H9 (cell line): ENCODE measurements at regions not wholly inside any gene's neighbourhood (a gene's known extent, or its start where the extent isn't known, plus 50 kb on each side); places are given as distances from the start of the nearest gene placed in this dataset.

Experiments
- DNase-seq: peaks from one replicate; pipeline ENCODE4 v3.0.0-alpha.2; 2017
- H2AFZ ChIP-seq: one replicate; pipeline ENCODE4 v1.6.1; 2013; ENCODE audit warnings: mild to moderate bottlenecking, low read length, control low read depth, moderate library complexity
- H2AK5ac ChIP-seq: 2 replicates; pipeline ENCODE4 v1.6.1; 2013; ENCODE audit warnings: low read length, control low read depth, mixed read lengths; ENCODE audit not compliant: insufficient read length
- H2BK120ac ChIP-seq: one replicate; pipeline ENCODE4 v1.6.1; 2013; ENCODE audit warnings: low read depth, mild to moderate bottlenecking, low read length, control low read depth, inconsistent platforms; ENCODE audit not compliant: poor library complexity, severe bottlenecking
- H2BK12ac ChIP-seq: 2 replicates; pipeline ENCODE4 v1.6.1; 2013; ENCODE audit warnings: low read length, control low read depth, mixed read lengths, low read depth; ENCODE audit not compliant: insufficient read length
- H2BK15ac ChIP-seq: 2 replicates; pipeline ENCODE4 v1.6.1; 2013; ENCODE audit warnings: low read depth, low read length, control low read depth
- H2BK20ac ChIP-seq: one replicate; pipeline ENCODE4 v1.6.1; 2013; ENCODE audit warnings: low read depth, mild to moderate bottlenecking, low read length, control low read depth, inconsistent platforms; ENCODE audit not compliant: poor library complexity, severe bottlenecking
- H2BK5ac ChIP-seq: 2 replicates; pipeline ENCODE4 v1.6.1; 2013; ENCODE audit warnings: low read length, control low read depth, mixed read lengths; ENCODE audit not compliant: insufficient read length
- H3K14ac ChIP-seq: 2 replicates; pipeline ENCODE4 v1.6.1; 2013; ENCODE audit warnings: low read length, control low read depth; ENCODE audit not compliant: insufficient read depth
- H3K18ac ChIP-seq: 2 replicates; pipeline ENCODE4 v1.6.1; 2013; ENCODE audit warnings: low read depth, mild to moderate bottlenecking, mixed read lengths, low read length, control low read depth; ENCODE audit not compliant: insufficient read length
- H3K23ac ChIP-seq: 2 replicates; pipeline ENCODE4 v1.6.1; 2013; ENCODE audit warnings: low read length, control low read depth, mixed read lengths, low read depth; ENCODE audit not compliant: insufficient read length
- H3K23me2 ChIP-seq: 2 replicates; pipeline ENCODE4 v1.6.1; 2013; ENCODE audit warnings: low read depth, mild to moderate bottlenecking, mixed read lengths, low read length, control low read depth; ENCODE audit not compliant: insufficient read length, poor library complexity, severe bottlenecking
- H3K27ac ChIP-seq: 2 replicates; pipeline ENCODE4 v1.5.1; 2013; ENCODE audit warnings: low read length, control low read depth, mixed read lengths, low read depth; ENCODE audit not compliant: insufficient read length
- H3K27me3 ChIP-seq: 2 replicates; pipeline ENCODE4 v1.6.1; 2013; ENCODE audit warnings: low read length, control low read depth, inconsistent platforms; ENCODE audit not compliant: insufficient read depth
- H3K4ac ChIP-seq: 2 replicates; pipeline ENCODE4 v1.6.1; 2013; ENCODE audit warnings: low read depth, mild to moderate bottlenecking, control low read depth, inconsistent platforms, low read length, moderate library complexity
- H3K4me1 ChIP-seq: 2 replicates; pipeline ENCODE4 v1.6.1; 2013; ENCODE audit warnings: low read length, control low read depth, inconsistent platforms; ENCODE audit not compliant: insufficient read depth
- H3K4me2 ChIP-seq: 2 replicates; pipeline ENCODE4 v1.6.1; 2013; ENCODE audit warnings: low read length, control low read depth, mixed read lengths; ENCODE audit not compliant: insufficient read length, insufficient read depth
- H3K56ac ChIP-seq: 2 replicates; pipeline ENCODE4 v1.6.1; 2013; ENCODE audit warnings: low read depth, mild to moderate bottlenecking, mixed read lengths, low read length, control low read depth; ENCODE audit not compliant: insufficient read length
- H3K79me1 ChIP-seq: 2 replicates; pipeline ENCODE4 v1.6.1; 2013; ENCODE audit warnings: low read depth, mild to moderate bottlenecking, moderate library complexity, low read length, control low read depth, inconsistent platforms; ENCODE audit not compliant: insufficient read depth, poor library complexity, severe bottlenecking
- H3K79me2 ChIP-seq: 2 replicates; pipeline ENCODE4 v1.6.1; 2013; ENCODE audit warnings: low read length, control low read depth, inconsistent platforms; ENCODE audit not compliant: insufficient read depth
- H3K9ac ChIP-seq: 2 replicates; pipeline ENCODE4 v1.6.1; 2013; ENCODE audit warnings: low read length, control low read depth, mixed read lengths; ENCODE audit not compliant: insufficient read length; ENCODE audit errors: extremely low read depth
- H3K9me3 ChIP-seq: one replicate; pipeline ENCODE4 v1.6.1; 2013; ENCODE audit warnings: low read depth, low read length, inconsistent platforms; ENCODE audit not compliant: control insufficient read depth
- H3T11ph ChIP-seq: one replicate; pipeline ENCODE4 v1.6.1; 2013; ENCODE audit warnings: mild to moderate bottlenecking, low read length, control low read depth, inconsistent platforms
- H4K20me1 ChIP-seq: one replicate; pipeline ENCODE4 v1.6.1; 2013; ENCODE audit not compliant: control insufficient read depth, insufficient read length, insufficient read depth
- H4K5ac ChIP-seq: 2 replicates; pipeline ENCODE4 v1.6.1; 2013; ENCODE audit warnings: low read depth, mild to moderate bottlenecking, mixed read lengths, low read length, control low read depth; ENCODE audit not compliant: insufficient read length
- H4K8ac ChIP-seq: replicated peaks from 2 replicates; pipeline ENCODE4 v1.6.1; 2013; ENCODE audit warnings: low read length, control low read depth, mixed read lengths, low read depth; ENCODE audit not compliant: insufficient read length
- H4K91ac ChIP-seq: 2 replicates; pipeline ENCODE4 v1.6.1; 2013; ENCODE audit warnings: low read depth, mild to moderate bottlenecking, moderate library complexity, mixed read lengths, low read length, control low read depth; ENCODE audit not compliant: insufficient read length
- H3K27ac Mint-ChIP-seq, 3 experiments: 2 replicates in 2 of 3; 3 replicates in 1 of 3; pipeline ENCODE4 v1.8.0; 2020 to 2021; ENCODE audit warnings: mixed read lengths in 3 of 3, mild to moderate bottlenecking in 1 of 3, moderate library complexity in 1 of 3
- H3K27me3 Mint-ChIP-seq: 2 replicates; pipeline ENCODE4 v1.8.0; 2021; ENCODE audit warnings: low read depth, mild to moderate bottlenecking, moderate library complexity, mixed read lengths
- H3K36me3 Mint-ChIP-seq, 3 experiments: 2 replicates in 2 of 3; 3 replicates in 1 of 3; pipeline ENCODE4 v1.8.0; 2020 to 2021; ENCODE audit warnings: low read depth in 3 of 3, mixed read lengths in 3 of 3; ENCODE audit not compliant: insufficient read depth in 1 of 3
- H3K4me1 Mint-ChIP-seq, 2 experiments: 2 replicates each; pipeline ENCODE4 v1.8.0; 2020; ENCODE audit warnings: mixed read lengths in 2 of 2
- H3K4me3 Mint-ChIP-seq, 2 experiments: 2 replicates in 1 of 2; 3 replicates in 1 of 2; pipeline ENCODE4 v1.8.0; 2020 to 2021; ENCODE audit warnings: mild to moderate bottlenecking in 2 of 2, mixed read lengths in 2 of 2, moderate library complexity in 1 of 2
- H3K9me3 Mint-ChIP-seq, 2 experiments: 2 replicates in 1 of 2; 3 replicates in 1 of 2; pipeline ENCODE4 v1.8.0; 2020; ENCODE audit warnings: mild to moderate bottlenecking in 2 of 2, mixed read lengths in 2 of 2, moderate library complexity in 1 of 2
- WGBS: extraction: QIAGEN DNeasy Blood & Tissue Kit; methylation state at CpG from one replicate; pipeline ENCODE4 v1.1.7; 2013; ENCODE audit warnings: missing lambda C conversion rate, low lambda C conversion rate, mixed read lengths; ENCODE audit not compliant: insufficient read length; ENCODE audit errors: extremely low coverage; 5-methylcytosine and 5-hydroxymethylcytosine counted together
- TF ChIP-seq, protein P1 (sequence below): fragments of 200-600 bp; sonication (generic); conservative IDR thresholded peaks from 3 replicates; pipeline ENCODE4 v1.8.0; 2021; ENCODE audit warnings: antibody characterized with exemption, mild to moderate bottlenecking

GRCh38 chr3:67737906-67738865 lies 83.8 kb upstream of the SUCLG2 start:
- Histone ChIP-seq H3K4ac (no peak overlapping the region), H3K9me3 (no peaks in the 10 kb centered on the region), H4K91ac (no peak overlapping the region), H4K20me1 (no peaks in the 10 kb centered on the region), H2BK12ac (no peak overlapping the region), H4K8ac (no peak overlapping the region), H3K79me2 (no peaks in the 10 kb centered on the region), H3K27ac (no peak overlapping the region), H3K18ac (no peak overlapping the region), H3K23ac (no peak overlapping the region), H3K14ac (no peak overlapping the region), H4K5ac (no peak overlapping the region), H3K27me3 (no peaks in the 10 kb centered on the region), H2AFZ (no peak overlapping the region), H2BK15ac (no peak overlapping the region), H3T11ph (no peak overlapping the region), H2BK5ac (no peak overlapping the region), H3K4me2 (no peak overlapping the region), H2AK5ac (no peak overlapping the region), H2BK20ac (no peak overlapping the region), H3K79me1 (no peaks in the 10 kb centered on the region), H2BK120ac (no peak overlapping the region), H3K23me2 (no peaks in the 10 kb centered on the region), H3K4me1 (no peaks in the 10 kb centered on the region), H3K9ac (no peak overlapping the region), H3K56ac (no peak overlapping the region)
- no peak overlapping the region for H3K27ac Mint-ChIP-seq
- TF ChIP-seq, protein P1, sequence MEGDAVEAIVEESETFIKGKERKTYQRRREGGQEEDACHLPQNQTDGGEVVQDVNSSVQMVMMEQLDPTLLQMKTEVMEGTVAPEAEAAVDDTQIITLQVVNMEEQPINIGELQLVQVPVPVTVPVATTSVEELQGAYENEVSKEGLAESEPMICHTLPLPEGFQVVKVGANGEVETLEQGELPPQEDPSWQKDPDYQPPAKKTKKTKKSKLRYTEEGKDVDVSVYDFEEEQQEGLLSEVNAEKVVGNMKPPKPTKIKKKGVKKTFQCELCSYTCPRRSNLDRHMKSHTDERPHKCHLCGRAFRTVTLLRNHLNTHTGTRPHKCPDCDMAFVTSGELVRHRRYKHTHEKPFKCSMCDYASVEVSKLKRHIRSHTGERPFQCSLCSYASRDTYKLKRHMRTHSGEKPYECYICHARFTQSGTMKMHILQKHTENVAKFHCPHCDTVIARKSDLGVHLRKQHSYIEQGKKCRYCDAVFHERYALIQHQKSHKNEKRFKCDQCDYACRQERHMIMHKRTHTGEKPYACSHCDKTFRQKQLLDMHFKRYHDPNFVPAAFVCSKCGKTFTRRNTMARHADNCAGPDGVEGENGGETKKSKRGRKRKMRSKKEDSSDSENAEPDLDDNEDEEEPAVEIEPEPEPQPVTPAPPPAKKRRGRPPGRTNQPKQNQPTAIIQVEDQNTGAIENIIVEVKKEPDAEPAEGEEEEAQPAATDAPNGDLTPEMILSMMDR: no peak
- no peaks in the 10 kb centered on the region for H3K27me3 Mint-ChIP-seq
- peaks cover 0 to 2% of the 10 kb centered on the region in 2 experiments; a peak in 1 of 5 replicates for H3K9me3 Mint-ChIP-seq
- no peak for DNase-seq
- H3K4me3 Mint-ChIP-seq: no peak overlapping the region
- no peaks in the 10 kb centered on the region for H3K4me1 Mint-ChIP-seq
- no CpG with 5 or more reads among the region's 9 CpGs for WGBS
- no peaks in the 10 kb centered on the region; a peak in 1 of 7 replicates for H3K36me3 Mint-ChIP-seq
